HCT116 (cell line): ENCODE measurements at regions not wholly inside any gene's neighbourhood (a gene's known extent, or its start where the extent isn't known, plus 50 kb on each side); places are given as distances from the start of the nearest gene placed in this dataset.

Source experiments
- ATAC-seq: fragments of 200-7000 bp; cut with Tn5 transposase; 2 replicates; pipeline ENCODE4 v1.9.1; 2020; ENCODE audit warnings: mild to moderate bottlenecking, moderate library complexity
- BruUV-seq: library from RNA; stranded (reverse); fragments of 400-500 nt; replicated peaks from 2 replicates; lab custom pipeline; 2021; lab: Mats Ljungman, UMichigan
- CTCF ChIA-PET: fragments of 300-600 bp; sonication (Branson Sonifier 250); formaldehyde crosslinking; loops from one replicate; lab custom pipeline; 2021; ENCODE audit warnings: antibody characterized with exemption; lab: Charles Lee
- POLR2A ChIA-PET: fragments of 300-600, 350-600 bp; sonication (Branson Sonifier 250); formaldehyde crosslinking; loops from one replicate; lab custom pipeline; 2021; ENCODE audit warnings: antibody characterized with exemption; lab: Charles Lee
- RAD21 ChIA-PET, 2 experiments: fragments of 300-600 bp; sonication (Branson Sonifier 250); formaldehyde crosslinking; loops; one replicate each; lab custom pipeline; 2023; ENCODE audit warnings: low total read pairs in 2 of 2; ENCODE audit not compliant: uncharacterized antibody in 2 of 2, unreplicated experiment in 2 of 2, low non-redundant PET in 1 of 2; lab: Charles Lee
- DNase-seq: peaks from one replicate; pipeline ENCODE4 v3.0.0-alpha.2; 2010; ENCODE audit warnings: low read depth, low spot score
- H2AFZ ChIP-seq: fragments of 200-600 bp; shearing (Covaris generic), sonication (generic); 2 replicates; pipeline ENCODE4 v1.6.1; 2017; ENCODE audit warnings: low read depth, mixed run types, mixed read lengths, antibody characterized with exemption, low read length; ENCODE audit not compliant: poor library complexity, severe bottlenecking
- H3K27ac ChIP-seq: 2 replicates; pipeline ENCODE4 v1.5.1; 2012; ENCODE audit warnings: low read depth, low read length
- H3K27me3 ChIP-seq: fragments of 200-600 bp; sonication (generic); 2 replicates; pipeline ENCODE4 v1.6.1; 2016; ENCODE audit warnings: mixed run types, low read length, mixed read lengths; ENCODE audit not compliant: insufficient read depth
- H3K36me3 ChIP-seq, 2 experiments: fragments of 200-500 bp in 1 of 2; fragments of 200-600 bp in 1 of 2; sonication (Bioruptor generic) in 1 of 2; sonication (generic) in 1 of 2; 2 replicates each; pipeline versions ENCODE4 v1.5.1 to v1.6.1; 2014 to 2016; ENCODE audit warnings: low read length in 2 of 2, inconsistent platforms in 1 of 2, mixed read lengths in 1 of 2, mixed run types in 1 of 2; ENCODE audit not compliant: insufficient read depth in 2 of 2, control insufficient read depth in 1 of 2
- H3K4me1 ChIP-seq, 2 experiments: fragments of 200-600 bp in 1 of 2; sonication (generic) in 1 of 2; 2 replicates each; pipeline versions ENCODE4 v1.5.1 to v1.6.1; 2012 to 2017; ENCODE audit warnings: low read length in 2 of 2, inconsistent platforms in 1 of 2, mild to moderate bottlenecking in 1 of 2, mixed read lengths in 1 of 2, mixed run types in 1 of 2, moderate library complexity in 1 of 2; ENCODE audit not compliant: insufficient read depth in 2 of 2, control insufficient read depth in 1 of 2
- H3K4me2 ChIP-seq: fragments of 200-600 bp; sonication (generic); 2 replicates; pipeline ENCODE4 v1.6.1; 2017; ENCODE audit warnings: mixed run types, low read length, mixed read lengths
- H3K4me3 ChIP-seq, 2 experiments: fragments of 200-600 bp in 1 of 2; sonication (generic) in 1 of 2; replicated peaks in 1 of 2; 2 replicates each; pipeline ENCODE4 v1.5.1; 2011 to 2016; ENCODE audit warnings: low read length in 2 of 2, control low read depth in 1 of 2, low read depth in 1 of 2, mild to moderate bottlenecking in 1 of 2, mixed read lengths in 1 of 2, mixed run types in 1 of 2
- H3K79me2 ChIP-seq: fragments of 200-600 bp; sonication (generic); 2 replicates; pipeline ENCODE4 v1.6.1; 2017; ENCODE audit warnings: mild to moderate bottlenecking, mixed run types, low read length, moderate library complexity, mixed read lengths; ENCODE audit not compliant: insufficient read depth
- H3K9ac ChIP-seq: fragments of 200-600 bp; sonication (generic); 2 replicates; pipeline ENCODE4 v1.6.1; 2016; ENCODE audit warnings: low read length, mixed read lengths
- H3K9me2 ChIP-seq: fragments of 200-600 bp; sonication (generic), shearing (Covaris generic); 2 replicates; pipeline ENCODE4 v1.6.1; 2017; ENCODE audit warnings: mixed run types, mild to moderate bottlenecking, moderate library complexity; ENCODE audit not compliant: insufficient read depth
- H3K9me3 ChIP-seq, 2 experiments: fragments of 200-500 bp in 1 of 2; fragments of 200-600 bp in 1 of 2; sonication (Bioruptor generic) in 1 of 2; sonication (generic) in 1 of 2; 2 replicates each; pipeline ENCODE4 v1.6.1; 2014 to 2017; ENCODE audit warnings: low read length in 2 of 2, mixed read lengths in 2 of 2, inconsistent platforms in 1 of 2, low read depth in 1 of 2, mild to moderate bottlenecking in 1 of 2, mixed run types in 1 of 2, moderate library complexity in 1 of 2; ENCODE audit not compliant: control insufficient read depth in 1 of 2, insufficient read depth in 1 of 2
- H4K20me1 ChIP-seq: fragments of 200-600 bp; sonication (generic), shearing (Covaris generic); 2 replicates; pipeline ENCODE4 v1.6.1; 2017; ENCODE audit warnings: mixed run types, mild to moderate bottlenecking, moderate library complexity; ENCODE audit not compliant: insufficient read depth
- CBX3 ChIP-seq: IDR thresholded peaks from 2 replicates; pipeline ENCODE4 v1.6.1; 2012; ENCODE audit warnings: low read depth
- CEBPB ChIP-seq: IDR thresholded peaks from 2 replicates; pipeline ENCODE4 v1.6.1; 2012; ENCODE audit warnings: low read depth
- EGR1 ChIP-seq: IDR thresholded peaks from 2 replicates; pipeline ENCODE4 v1.6.1; 2012; ENCODE audit warnings: low read depth
- ELF1 ChIP-seq: IDR thresholded peaks from 2 replicates; pipeline ENCODE4 v1.6.1; 2012; ENCODE audit warnings: low read depth, borderline replicate concordance
- EZH2 ChIP-seq: fragments of 200-600 bp; sonication (generic); IDR thresholded peaks from 2 replicates; pipeline ENCODE4 v1.6.1; 2017; ENCODE audit warnings: antibody characterized with exemption, mixed run types
- FOSL1 ChIP-seq: IDR thresholded peaks from 2 replicates; pipeline ENCODE4 v1.6.1; 2012; ENCODE audit warnings: low read depth
- JUND ChIP-seq: IDR thresholded peaks from 2 replicates; pipeline ENCODE4 v1.6.1; 2012
- MAX ChIP-seq: IDR thresholded peaks from 2 replicates; pipeline ENCODE4 v1.6.1; 2012
- POLR2A ChIP-seq: IDR thresholded peaks from 2 replicates; pipeline ENCODE4 v1.7.0; 2011; ENCODE audit warnings: borderline replicate concordance; ENCODE audit not compliant: insufficient read depth, insufficient read length; ENCODE audit errors: extremely low read depth
- POLR2AphosphoS5 ChIP-seq: IDR thresholded peaks from 2 replicates; pipeline ENCODE4 v1.6.1; 2011; ENCODE audit warnings: mild to moderate bottlenecking, low read depth, low read length, moderate library complexity
- TCF7L2 ChIP-seq: IDR thresholded peaks from 2 replicates; pipeline ENCODE4 v1.7.0; 2011; ENCODE audit warnings: borderline replicate concordance, inconsistent platforms; ENCODE audit not compliant: insufficient read depth, insufficient read length; ENCODE audit errors: extremely low read depth
- ZBTB33 ChIP-seq: IDR thresholded peaks from 2 replicates; pipeline ENCODE4 v1.6.1; 2011; ENCODE audit warnings: mild to moderate bottlenecking, low read length, moderate library complexity; ENCODE audit not compliant: insufficient replicate concordance; ENCODE audit errors: extremely low read depth
- ZFX ChIP-seq: fragments of 450-650 bp; IDR thresholded peaks from 2 replicates; pipeline ENCODE4 v1.6.1; 2017
- intact Hi-C: fragments of 100-400 bp; cut with micrococcal nuclease; formaldehyde crosslinking; loops from 2 replicates; pipeline ENCODE4 v1.10.0; 2022

DNA sequence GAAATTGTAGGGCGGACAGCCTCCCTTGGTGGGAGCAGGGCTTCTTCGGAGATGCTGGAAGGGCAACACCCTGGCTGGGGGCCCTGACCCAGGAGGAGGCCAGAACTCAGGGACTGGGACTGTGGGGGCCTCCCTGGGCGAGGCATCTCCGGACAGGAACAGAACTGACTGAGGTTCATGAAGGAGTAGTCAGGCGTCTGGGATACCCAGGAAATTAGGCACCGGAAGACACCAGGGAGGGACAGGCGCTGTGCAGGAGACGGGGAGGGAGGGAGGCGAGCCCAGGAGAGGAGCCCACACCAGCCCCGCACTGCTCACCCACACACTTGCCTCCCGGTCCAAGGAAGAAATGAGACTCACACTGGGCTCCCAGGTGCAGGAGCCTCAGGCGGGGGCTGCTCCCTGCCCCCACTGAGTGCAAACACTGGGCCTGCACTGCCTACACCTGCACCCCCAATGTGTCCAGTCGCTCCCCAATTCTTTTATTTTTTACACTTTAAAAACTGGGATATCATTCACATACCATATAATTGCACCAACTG is 262.6 kb upstream of the SFSWAP start:
- Histone ChIP-seq H4K20me1 (no peaks in the 10 kb centered on the region), H2AFZ (no peak overlapping the region), H3K9me2 (no peaks in the 10 kb centered on the region)
- POLR2A ChIA-PET, result no interaction called here
- intact Hi-C loops, result no loop called here
- TF ChIP-seq CBX3, result no peak
- no peak for TF ChIP-seq ZFX
- no peak for TF ChIP-seq TCF7L2
- no peak for TF ChIP-seq POLR2AphosphoS5
- TF ChIP-seq JUND, result no peak
- TF ChIP-seq EZH2, result no peak
- TF ChIP-seq, all 23 proteins: peak for 0
- Histone ChIP-seq H3K4me2 (no peak overlapping the region), H3K4me3 (no peak overlapping the region), H3K9ac (no peak overlapping the region), H3K4me1 (peaks cover 0 to 5% of the 10 kb centered on the region in 2 experiments; a peak in 1 of 4 replicates), H3K9me3 (no peaks in the 10 kb centered on the region), H3K27ac (no peak overlapping the region), H3K36me3 (no peaks in the 10 kb centered on the region), H3K79me2 (no peaks in the 10 kb centered on the region), H3K27me3 (no peaks in the 10 kb centered on the region)
- ChIA-PET CTCF (no interaction called here), RAD21 (no interaction called here)
- no TSS peak for BruUV-seq
- ATAC-seq, result no peak
- DNase-seq, result no peak

- intact Hi-C loops, result no loop called here
- Histone ChIP-seq H3K4me1 (peaks cover 0 to 5% of the 10 kb centered on the region in 2 experiments; a peak in 1 of 4 replicates), H3K4me2 (no peak overlapping the region)
Measured at GRCh38 chr12:131449027-131449426, 261.9 kb upstream of the SFSWAP start.

More at GRCh38 chr12:131449027-131449426, 261.9 kb upstream of the SFSWAP start:
- H3K27ac ChIP-seq, result no peak overlapping the region
- H4K20me1 ChIP-seq, result no peaks in the 10 kb centered on the region
- DNase-seq (no peak), ATAC-seq (no peak)
- H3K9me2 ChIP-seq, result no peaks in the 10 kb centered on the region
- H3K9ac ChIP-seq, result no peak overlapping the region
- TF ChIP-seq EZH2 (no peak), POLR2A (no peak), ZBTB33 (no peak), ELF1 (no peak), CEBPB (no peak), ZFX (no peak), TCF7L2 (no peak), FOSL1 (no peak), EGR1 (no peak), MAX (no peak)
- no peaks in the 10 kb centered on the region for H3K79me2 ChIP-seq
- no peak overlapping the region for H3K4me3 ChIP-seq
- H3K9me3 ChIP-seq, result no peaks in the 10 kb centered on the region
- CTCF ChIA-PET, result no interaction called here
- no peaks in the 10 kb centered on the region for H3K36me3 ChIP-seq
- RAD21 ChIA-PET, result no interaction called here
- no peak overlapping the region for H2AFZ ChIP-seq
- no TSS peak for BruUV-seq
- H3K27me3 ChIP-seq, result no peaks in the 10 kb centered on the region
- POLR2A ChIA-PET, result no interaction called here
